ENCODE measurements at regions not wholly inside any gene's neighbourhood (a gene's known extent, or its start where the extent isn't known, plus 50 kb on each side); places are given as distances from the start of the nearest gene placed in this dataset.

DNA sequence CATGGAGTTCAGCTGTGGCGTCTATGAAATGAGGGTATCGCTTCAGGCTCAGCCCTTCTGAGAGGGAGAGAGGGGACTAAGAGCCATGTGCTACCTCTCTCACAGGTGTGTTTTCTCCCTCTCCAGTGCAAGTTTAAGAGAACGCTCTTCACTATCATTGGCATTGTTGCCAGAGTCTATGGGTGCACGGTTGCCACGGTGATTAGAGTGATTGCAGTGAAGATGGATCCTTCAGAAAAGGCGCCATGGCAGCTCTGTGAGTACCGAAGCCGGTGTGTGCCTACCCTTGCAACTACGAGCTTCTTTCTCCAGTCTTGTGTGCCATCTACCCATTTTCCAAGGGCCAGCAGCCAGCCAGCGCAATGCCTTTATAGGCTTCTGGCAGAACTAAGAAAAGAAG, 290.5 kb downstream of the OMA1 start:
- no peak for DNase-seq
- POLR2A ChIA-PET = no interaction called here
- Mint-ChIP-seq H3K4me1 (ENCODE audit: low read depth) (no peaks in the 10 kb centered on the region), H3K27ac (no peak overlapping the region), H3K36me3 (peaks cover 4% of the 10 kb centered on the region), H3K9me3 (peaks cover 5% of the 10 kb centered on the region), H3K4me3 (no peak overlapping the region), H3K27me3 (peaks cover 6% of the 10 kb centered on the region)
- CTCF ChIA-PET = no interaction called here
- intact Hi-C loops (cut with micrococcal nuclease) = no loop called here

- Mint-ChIP-seq H3K9me3 (peaks cover 5% of the 10 kb centered on the region), H3K4me3 (no peak overlapping the region), H3K27ac (no peak overlapping the region), H3K4me1 (ENCODE audit: low read depth) (no peaks in the 10 kb centered on the region), H3K27me3 (peaks cover 12% of the 10 kb centered on the region), H3K36me3 (peaks cover 4% of the 10 kb centered on the region)
- no peak for DNase-seq
- CTCF ChIA-PET = no interaction called here
- POLR2A ChIA-PET = no interaction called here
- intact Hi-C loops (cut with micrococcal nuclease) = no loop called here
Observed at GRCh38 chr1:58255192-58255591, 291.3 kb downstream of the OMA1 start.

DNA sequence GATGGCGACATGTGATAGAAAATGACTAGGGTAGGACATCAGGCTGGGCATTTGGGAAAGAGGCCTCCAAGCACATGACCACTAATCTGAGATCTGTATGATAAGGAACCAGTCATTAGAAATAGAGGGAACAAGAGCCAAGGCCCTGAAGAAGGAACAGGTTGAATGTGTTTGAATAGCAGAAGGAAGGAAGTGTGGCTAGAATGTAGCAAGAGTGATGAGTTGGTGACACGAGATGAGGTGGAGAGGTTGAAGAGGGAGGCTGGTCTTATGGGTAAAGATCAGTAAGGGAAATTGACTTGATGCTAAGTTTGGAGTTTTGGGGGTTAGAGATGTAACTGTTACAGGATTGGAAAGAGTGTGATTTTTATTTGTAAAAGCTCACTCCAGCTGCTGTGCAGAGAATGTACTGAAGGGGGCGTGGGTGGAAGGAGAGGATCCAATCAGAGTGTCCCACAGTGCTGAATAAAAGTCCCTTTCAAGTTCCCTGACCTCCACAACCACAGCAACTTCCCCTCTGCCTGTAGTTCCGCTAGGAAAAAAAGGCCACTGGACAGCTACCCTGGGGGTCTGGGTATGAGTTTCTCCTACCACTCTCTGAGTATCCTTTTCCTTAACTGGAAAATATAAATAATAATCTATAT, 295.0 kb downstream of the OMA1 start:
- Mint-ChIP-seq H3K27me3 (peaks cover 33% of the 10 kb centered on the region), H3K36me3 (peaks cover 4% of the 10 kb centered on the region), H3K27ac (no peak overlapping the region), H3K9me3 (peaks cover 5% of the 10 kb centered on the region), H3K4me1 (ENCODE audit: low read depth) (peaks cover 2% of the 10 kb centered on the region), H3K4me3 (no peak overlapping the region)
- intact Hi-C loops (cut with micrococcal nuclease) = no loop called here
- DNase-seq = peak; percentile 12
- ChIA-PET CTCF (no interaction called here), POLR2A (no interaction called here)

GRCh38 chr1:58250587-58250948, 296.0 kb downstream of the OMA1 start:
- peaks cover 34% of the 10 kb centered on the region for H3K27me3 Mint-ChIP-seq
- H3K4me3 Mint-ChIP-seq = no peak overlapping the region
- peaks cover 2% of the 10 kb centered on the region for H3K4me1 Mint-ChIP-seq (ENCODE audit: low read depth)
- peaks cover 5% of the 10 kb centered on the region for H3K9me3 Mint-ChIP-seq
- no peak for DNase-seq
- ChIA-PET CTCF (no interaction called here), POLR2A (no interaction called here)
- intact Hi-C loops (cut with micrococcal nuclease) = no loop called here
- no peak overlapping the region for H3K27ac Mint-ChIP-seq
- H3K36me3 Mint-ChIP-seq = peaks cover 4% of the 10 kb centered on the region

DNA sequence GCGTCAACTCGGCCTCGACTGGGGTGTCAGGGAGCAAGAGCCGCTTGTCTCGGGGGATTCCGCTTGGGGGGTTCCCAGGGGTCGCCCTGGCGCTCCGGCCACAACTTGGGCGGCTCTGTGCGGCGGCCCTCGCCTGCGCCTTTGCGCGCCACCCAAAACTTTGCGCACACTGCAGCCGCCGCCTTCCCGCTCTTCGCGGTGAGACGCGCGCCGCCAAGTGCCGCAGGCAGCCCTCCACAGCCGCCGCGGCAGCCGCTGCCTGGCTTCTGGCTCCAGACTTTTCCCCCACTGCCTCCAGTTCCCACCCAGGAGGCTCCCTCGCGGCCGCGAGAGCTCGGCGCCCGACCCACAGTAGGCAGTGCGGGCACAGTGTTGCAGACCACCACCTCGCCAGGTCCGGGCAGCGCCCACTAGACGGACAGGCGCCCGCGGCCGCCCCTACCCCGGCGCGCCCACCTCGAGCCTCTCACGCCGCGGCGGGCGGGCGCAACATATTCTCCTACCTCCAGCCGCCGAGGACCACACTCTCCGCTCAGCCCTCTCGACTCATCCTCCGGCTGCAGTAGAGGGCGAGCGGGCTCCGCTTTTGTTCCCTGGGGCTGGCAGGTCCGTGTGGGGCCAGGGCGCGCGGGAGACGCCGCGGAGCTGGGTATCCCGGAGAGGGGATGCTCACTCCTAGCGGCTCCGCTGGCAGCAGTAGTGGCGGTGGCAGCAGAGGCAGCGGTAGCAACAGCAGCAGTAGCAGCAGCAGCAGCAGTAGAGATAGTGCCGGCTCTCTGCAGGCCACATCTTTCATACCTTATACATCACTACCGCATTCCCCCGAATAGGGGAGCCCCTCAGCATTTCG, 296.6 kb downstream of the OMA1 start:
- intact Hi-C loops (cut with micrococcal nuclease) = no loop called here
- ChIA-PET POLR2A (no interaction called here), CTCF (no interaction called here)
- H3K27me3 Mint-ChIP-seq = peaks cover 34% of the 10 kb centered on the region
- peak overlapping the region; percentile 38 for H3K4me3 Mint-ChIP-seq
- H3K9me3 Mint-ChIP-seq = no peaks in the 10 kb centered on the region
- peak; percentile 13 for DNase-seq
- no peaks in the 10 kb centered on the region for H3K36me3 Mint-ChIP-seq
- peaks cover 2% of the 10 kb centered on the region for H3K4me1 Mint-ChIP-seq (ENCODE audit: low read depth)
- H3K27ac Mint-ChIP-seq = no peak overlapping the region

DNA sequence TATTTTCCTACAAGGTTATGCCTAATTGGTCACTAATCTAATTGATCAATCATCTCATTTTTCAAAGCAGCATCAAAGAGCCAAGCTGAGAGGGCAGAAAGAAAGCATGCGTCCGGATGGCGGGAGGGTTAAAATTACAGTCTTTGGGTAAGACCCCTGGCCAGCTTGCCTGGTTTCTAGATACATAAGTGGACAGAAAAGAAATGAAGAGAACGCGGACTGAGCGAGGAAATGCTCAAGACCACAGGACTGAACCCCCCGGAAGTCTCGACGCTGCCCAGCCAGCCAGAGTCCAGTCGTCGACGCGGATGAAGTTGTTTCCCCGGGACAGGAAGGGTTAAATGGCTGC, 297.2 kb downstream of the OMA1 start:
- DNase-seq = no peak
- peaks cover 2% of the 10 kb centered on the region for H3K4me1 Mint-ChIP-seq (ENCODE audit: low read depth)
- H3K27ac Mint-ChIP-seq = no peak overlapping the region
- intact Hi-C loops (cut with micrococcal nuclease) = no loop called here
- H3K4me3 Mint-ChIP-seq = no peak overlapping the region
- no peaks in the 10 kb centered on the region for H3K36me3 Mint-ChIP-seq
- ChIA-PET POLR2A (no interaction called here), CTCF (no interaction called here)
- H3K27me3 Mint-ChIP-seq = peaks cover 34% of the 10 kb centered on the region
- no peaks in the 10 kb centered on the region for H3K9me3 Mint-ChIP-seq

DNA sequence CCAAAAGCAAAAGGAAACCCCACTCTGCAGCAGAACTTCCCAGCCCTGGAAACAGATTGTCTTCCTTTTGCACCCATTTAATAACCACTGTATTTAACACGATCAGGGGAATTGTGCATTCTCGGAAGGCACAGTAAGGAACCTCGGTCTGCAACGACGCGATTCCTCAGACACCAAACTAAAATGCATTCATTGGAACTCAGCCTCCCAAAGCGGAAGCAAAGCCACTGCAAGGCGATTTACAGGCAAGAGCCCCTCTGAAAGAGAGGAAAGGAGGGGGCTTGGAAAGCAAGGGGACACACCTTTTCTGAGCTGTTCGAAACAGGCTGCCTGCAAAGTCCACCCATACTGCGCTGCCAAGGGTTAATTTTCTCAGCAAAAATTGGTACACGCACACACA, 297.7 kb downstream of the OMA1 start:
- DNase-seq = no peak
- H3K4me1 Mint-ChIP-seq (ENCODE audit: low read depth) = peaks cover 2% of the 10 kb centered on the region
- intact Hi-C loops (cut with micrococcal nuclease) = no loop called here
- H3K36me3 Mint-ChIP-seq = no peaks in the 10 kb centered on the region
- ChIA-PET CTCF (no interaction called here), POLR2A (no interaction called here)
- no peak overlapping the region for H3K27ac Mint-ChIP-seq
- H3K9me3 Mint-ChIP-seq = no peaks in the 10 kb centered on the region
- no peak overlapping the region for H3K4me3 Mint-ChIP-seq
- peaks cover 34% of the 10 kb centered on the region for H3K27me3 Mint-ChIP-seq

- H3K9me3 Mint-ChIP-seq = no peaks in the 10 kb centered on the region
- no peaks in the 10 kb centered on the region for H3K36me3 Mint-ChIP-seq
- ChIA-PET POLR2A (no interaction called here), CTCF (no interaction called here)
- no peak for DNase-seq
- intact Hi-C loops (cut with micrococcal nuclease) = no loop called here
- no peak overlapping the region for H3K27ac Mint-ChIP-seq
- H3K4me1 Mint-ChIP-seq (ENCODE audit: low read depth) = peaks cover 2% of the 10 kb centered on the region
- no peak overlapping the region for H3K4me3 Mint-ChIP-seq
- H3K27me3 Mint-ChIP-seq = peaks cover 34% of the 10 kb centered on the region
Observed at GRCh38 chr1:58248072-58248471, 298.5 kb downstream of the OMA1 start.

- CTCF ChIA-PET = no interaction called here
- POLR2A ChIA-PET = no interaction called here
- H3K27ac Mint-ChIP-seq = no peak overlapping the region
Observed at GRCh38 chr1:58246549-58246948, 300.0 kb downstream of the OMA1 start.

GRCh38 chr1:58244872-58245271, 301.7 kb downstream of the OMA1 start:
- CTCF ChIA-PET = no interaction called here
- H3K36me3 Mint-ChIP-seq = no peaks in the 10 kb centered on the region
- no peak for DNase-seq
- H3K4me3 Mint-ChIP-seq = no peak overlapping the region
- POLR2A ChIA-PET = no interaction called here
- H3K27ac Mint-ChIP-seq = no peak overlapping the region
- intact Hi-C loops (cut with micrococcal nuclease) = no loop called here
- H3K4me1 Mint-ChIP-seq (ENCODE audit: low read depth) = peaks cover 2% of the 10 kb centered on the region
- peaks cover 22% of the 10 kb centered on the region for H3K27me3 Mint-ChIP-seq
- no peaks in the 10 kb centered on the region for H3K9me3 Mint-ChIP-seq

More at GRCh38 chr1:58246549-58246948, 300.0 kb downstream of the OMA1 start:
- intact Hi-C loops (cut with micrococcal nuclease) = no loop called here
- H3K27me3 Mint-ChIP-seq = peaks cover 34% of the 10 kb centered on the region
- no peak overlapping the region for H3K4me3 Mint-ChIP-seq
- H3K4me1 Mint-ChIP-seq (ENCODE audit: low read depth) = peaks cover 2% of the 10 kb centered on the region
- no peaks in the 10 kb centered on the region for H3K36me3 Mint-ChIP-seq
- no peak for DNase-seq
- no peaks in the 10 kb centered on the region for H3K9me3 Mint-ChIP-seq

- no peak overlapping the region for H3K27ac Mint-ChIP-seq
- ChIA-PET POLR2A (no interaction called here), CTCF (no interaction called here)
- H3K9me3 Mint-ChIP-seq = no peaks in the 10 kb centered on the region
- H3K36me3 Mint-ChIP-seq = no peaks in the 10 kb centered on the region
- H3K4me3 Mint-ChIP-seq = no peak overlapping the region
- no peaks in the 10 kb centered on the region for H3K27me3 Mint-ChIP-seq
- intact Hi-C loops (cut with micrococcal nuclease) = no loop called here
- H3K4me1 Mint-ChIP-seq (ENCODE audit: low read depth) = no peaks in the 10 kb centered on the region
- DNase-seq = no peak
Observed at GRCh38 chr1:58238846-58239245, 307.7 kb downstream of the OMA1 start.

- H3K27ac Mint-ChIP-seq = no peak overlapping the region
- H3K4me3 Mint-ChIP-seq = no peak overlapping the region
- no peaks in the 10 kb centered on the region for H3K36me3 Mint-ChIP-seq
- CTCF ChIA-PET = no interaction called here
- no peaks in the 10 kb centered on the region for H3K27me3 Mint-ChIP-seq
- no peaks in the 10 kb centered on the region for H3K4me1 Mint-ChIP-seq (ENCODE audit: low read depth)
- no peaks in the 10 kb centered on the region for H3K9me3 Mint-ChIP-seq
- intact Hi-C loops (cut with micrococcal nuclease) = no loop called here
- POLR2A ChIA-PET = no interaction called here
- DNase-seq = no peak
Observed at GRCh38 chr1:58233729-58234128, 312.8 kb downstream of the OMA1 start.

DNA sequence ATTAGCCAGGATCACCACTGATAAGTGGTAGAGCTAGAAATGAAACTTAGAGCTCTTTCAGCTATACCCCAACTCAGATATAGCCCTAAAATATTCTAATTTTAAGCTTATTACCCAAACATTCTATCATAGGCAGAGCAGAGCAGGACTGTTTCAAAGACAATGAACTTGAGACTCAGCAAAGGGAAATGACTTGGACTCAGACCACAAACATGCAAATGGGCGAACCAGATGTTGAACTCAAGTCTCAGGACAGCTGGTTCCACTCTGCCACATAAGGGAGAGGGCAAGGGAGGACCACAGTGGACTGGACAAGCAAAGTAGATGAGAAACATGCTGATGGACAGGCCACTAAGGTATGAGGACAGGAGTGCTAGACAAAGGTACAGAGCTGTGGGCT, 315.3 kb downstream of the OMA1 start:
- no peak overlapping the region for H3K4me3 Mint-ChIP-seq
- H3K27me3 Mint-ChIP-seq = no peaks in the 10 kb centered on the region
- DNase-seq = no peak
- intact Hi-C loops (cut with micrococcal nuclease) = no loop called here
- H3K36me3 Mint-ChIP-seq = no peaks in the 10 kb centered on the region
- H3K9me3 Mint-ChIP-seq = no peaks in the 10 kb centered on the region
- no peaks in the 10 kb centered on the region for H3K4me1 Mint-ChIP-seq (ENCODE audit: low read depth)
- no peak overlapping the region for H3K27ac Mint-ChIP-seq
- CTCF ChIA-PET = no interaction called here
- POLR2A ChIA-PET = no interaction called here
